GM12878 (cell line): ENCODE measurements at regions not wholly inside any gene's neighbourhood (a gene's known extent, or its start where the extent isn't known, plus 50 kb on each side); places are given as distances from the start of the nearest gene placed in this dataset.

Experiments
- ATAC-seq: fragments of 200-7000 bp; cut with Tn5 transposase; 3 replicates; pipeline ENCODE4 v1.9.1; 2020; ENCODE audit warnings: mild to moderate bottlenecking, moderate library complexity
- BruUV-seq: library from RNA; stranded (reverse); fragments of 400-500 nt; replicated peaks from 2 replicates; lab custom pipeline; 2021; lab: Mats Ljungman, UMichigan
- CTCF ChIA-PET: fragments of 300-600 bp; sonication (Branson Sonifier 250); formaldehyde crosslinking; extraction: SDS; loops from one replicate; lab custom pipeline; 2021; ENCODE audit warnings: inconsistent platforms; lab: Yijun Ruan, JAX
- POLR2A ChIA-PET: fragments of 350-600 bp; formaldehyde crosslinking; extraction: SDS; loops from one replicate; lab custom pipeline; 2021; ENCODE audit warnings: inconsistent platforms; lab: Charles Lee
- RAD21 ChIA-PET: fragments of 300-600 bp; sonication (Branson Sonifier 250); formaldehyde crosslinking; loops from one replicate; lab custom pipeline; 2023; ENCODE audit warnings: antibody characterized with exemption; ENCODE audit not compliant: unreplicated experiment; lab: Charles Lee
- SMC1A ChIA-PET: fragments of 300-600 bp; sonication (Branson Sonifier 250); formaldehyde crosslinking; loops from one replicate; lab custom pipeline; 2023; ENCODE audit not compliant: unreplicated experiment, uncharacterized antibody; lab: Charles Lee
- DNase-seq: peaks from one replicate; pipeline ENCODE4 v3.0.0-alpha.2; 2011; ENCODE audit warnings: low read depth, low spot score
- FAIRE-seq: peaks from 3 replicates; lab custom pipeline; 2011; peaks lifted over from hg19 to GRCh38; lab: Jason Lieb, UNC
- H2AFZ ChIP-seq: 2 replicates; pipeline ENCODE4 v1.6.0; 2011; ENCODE audit warnings: low read depth, low read length, control low read depth; ENCODE audit not compliant: control insufficient read depth
- H3K27ac ChIP-seq: 2 replicates; pipeline ENCODE4 v1.5.1; 2011; ENCODE audit warnings: control low read depth; ENCODE audit not compliant: control insufficient read depth, insufficient read depth
- H3K27me3 ChIP-seq, 2 experiments: replicated peaks in 1 of 2; 2 replicates each; pipeline versions ENCODE4 v1.6.0 to v1.6.1; 2011; ENCODE audit warnings: low read length in 1 of 2; ENCODE audit not compliant: control insufficient read depth in 2 of 2, insufficient read depth in 2 of 2
- H3K36me3 ChIP-seq, 2 experiments: 2 replicates each; pipeline ENCODE4 v1.5.1; 2011; ENCODE audit warnings: low read length in 1 of 2; ENCODE audit not compliant: control insufficient read depth in 2 of 2, insufficient read depth in 2 of 2
- H3K4me1 ChIP-seq: 2 replicates; pipeline ENCODE4 v1.6.1; 2011; ENCODE audit warnings: mild to moderate bottlenecking, low read length, moderate library complexity, mixed read lengths; ENCODE audit not compliant: control insufficient read depth, insufficient read depth
- H3K4me2 ChIP-seq: 2 replicates; pipeline ENCODE4 v1.6.0; 2011; ENCODE audit warnings: control low read depth; ENCODE audit not compliant: control insufficient read depth, insufficient read depth
- H3K4me3 ChIP-seq: fragments of 200-600 bp; sonication (generic); 2 replicates; pipeline ENCODE4 v1.5.1; 2016
- H3K79me2 ChIP-seq: 2 replicates; pipeline ENCODE4 v1.6.0; 2011; ENCODE audit warnings: low read length; ENCODE audit not compliant: control insufficient read depth, insufficient read depth
- H3K9ac ChIP-seq: 2 replicates; pipeline ENCODE4 v1.8.0; 2011; ENCODE audit warnings: low read length, control low read depth, mixed read lengths; ENCODE audit not compliant: control insufficient read depth, insufficient read depth
- H3K9me3 ChIP-seq: replicated peaks from 3 replicates; pipeline ENCODE4 v1.5.1; 2011; ENCODE audit warnings: mild to moderate bottlenecking, low read length; ENCODE audit not compliant: control insufficient read depth, insufficient read depth
- H4K20me1 ChIP-seq: 2 replicates; pipeline ENCODE4 v1.6.0; 2011; ENCODE audit not compliant: control insufficient read depth, insufficient read depth
- GATAD2B ChIP-seq: fragments of 450-650 bp; conservative IDR thresholded peaks from 2 replicates; pipeline ENCODE4 v1.6.1; 2017; ENCODE audit warnings: low read depth, mild to moderate bottlenecking, moderate library complexity
- POLR2A ChIP-seq: IDR thresholded peaks from 2 replicates; pipeline ENCODE4 v1.6.1; 2011; ENCODE audit warnings: low read depth, mild to moderate bottlenecking, low read length
- PRDM15 ChIP-seq: fragments of 450-650 bp; formaldehyde crosslinking; IDR thresholded peaks from 2 replicates; pipeline ENCODE4 v1.4.0; 2020; ENCODE audit warnings: mild to moderate bottlenecking, moderate library complexity
- SMAD1 ChIP-seq: fragments of 450-650 bp; IDR thresholded peaks from 2 replicates; pipeline ENCODE4 v1.6.1; 2018; ENCODE audit warnings: mild to moderate bottlenecking, low read depth; ENCODE audit not compliant: partially characterized antibody
- ZBTB33 ChIP-seq: fragments of 450-650 bp; IDR thresholded peaks from 2 replicates; pipeline ENCODE4 v1.6.1; 2017; ENCODE audit warnings: mild to moderate bottlenecking
- WGBS: methylation state at CpG from one replicate; pipeline ENCODE4 v1.1.6; 2016; ENCODE audit warnings: low lambda C conversion rate; ENCODE audit not compliant: insufficient replicate concordance, insufficient coverage; ENCODE audit errors: missing lambda C conversion rate; 5-methylcytosine and 5-hydroxymethylcytosine counted together
- in situ Hi-C: fragments of 300-500 bp; cut with MboI; formaldehyde crosslinking; loops from 9 replicates; pipeline ENCODE4 v1.14.3; 2018; ENCODE audit warnings: mixed read lengths
- intact Hi-C: fragments of 100-400 bp; cut with micrococcal nuclease; formaldehyde crosslinking; loops from one replicate; pipeline ENCODE4 v1.14.2; 2022; ENCODE audit not compliant: unreplicated experiment
- TF ChIP-seq, protein P1 (sequence below): fragments of 450-650 bp; formaldehyde crosslinking; IDR thresholded peaks from 2 replicates; pipeline ENCODE4 v1.4.0; 2022; ENCODE audit warnings: mild to moderate bottlenecking, moderate library complexity
- TF ChIP-seq, protein P2 (sequence below): fragments of 450-650 bp; conservative IDR thresholded peaks from 2 replicates; pipeline ENCODE4 v1.6.1; 2017; ENCODE audit warnings: mild to moderate bottlenecking, moderate library complexity

- no peaks in the 10 kb centered on the region for H3K79me2 ChIP-seq
- no peak overlapping the region for H3K27ac ChIP-seq
- no peak overlapping the region for H2AFZ ChIP-seq
- H3K27me3 ChIP-seq = no peaks in the 10 kb centered on the region
- no peaks in the 10 kb centered on the region for H4K20me1 ChIP-seq
- CTCF ChIA-PET = no interaction called here
- RAD21 ChIA-PET = no interaction called here
- POLR2A ChIA-PET = no interaction called here
- H3K9ac ChIP-seq = no peak overlapping the region
- H3K4me2 ChIP-seq = no peak overlapping the region
- TF ChIP-seq GATAD2B (no peak), PRDM15 (CRISPR knock-in tag) (no peak), SMAD1 (no peak), POLR2A (no peak), ZBTB33 (no peak)
- TF ChIP-seq, protein P1, sequence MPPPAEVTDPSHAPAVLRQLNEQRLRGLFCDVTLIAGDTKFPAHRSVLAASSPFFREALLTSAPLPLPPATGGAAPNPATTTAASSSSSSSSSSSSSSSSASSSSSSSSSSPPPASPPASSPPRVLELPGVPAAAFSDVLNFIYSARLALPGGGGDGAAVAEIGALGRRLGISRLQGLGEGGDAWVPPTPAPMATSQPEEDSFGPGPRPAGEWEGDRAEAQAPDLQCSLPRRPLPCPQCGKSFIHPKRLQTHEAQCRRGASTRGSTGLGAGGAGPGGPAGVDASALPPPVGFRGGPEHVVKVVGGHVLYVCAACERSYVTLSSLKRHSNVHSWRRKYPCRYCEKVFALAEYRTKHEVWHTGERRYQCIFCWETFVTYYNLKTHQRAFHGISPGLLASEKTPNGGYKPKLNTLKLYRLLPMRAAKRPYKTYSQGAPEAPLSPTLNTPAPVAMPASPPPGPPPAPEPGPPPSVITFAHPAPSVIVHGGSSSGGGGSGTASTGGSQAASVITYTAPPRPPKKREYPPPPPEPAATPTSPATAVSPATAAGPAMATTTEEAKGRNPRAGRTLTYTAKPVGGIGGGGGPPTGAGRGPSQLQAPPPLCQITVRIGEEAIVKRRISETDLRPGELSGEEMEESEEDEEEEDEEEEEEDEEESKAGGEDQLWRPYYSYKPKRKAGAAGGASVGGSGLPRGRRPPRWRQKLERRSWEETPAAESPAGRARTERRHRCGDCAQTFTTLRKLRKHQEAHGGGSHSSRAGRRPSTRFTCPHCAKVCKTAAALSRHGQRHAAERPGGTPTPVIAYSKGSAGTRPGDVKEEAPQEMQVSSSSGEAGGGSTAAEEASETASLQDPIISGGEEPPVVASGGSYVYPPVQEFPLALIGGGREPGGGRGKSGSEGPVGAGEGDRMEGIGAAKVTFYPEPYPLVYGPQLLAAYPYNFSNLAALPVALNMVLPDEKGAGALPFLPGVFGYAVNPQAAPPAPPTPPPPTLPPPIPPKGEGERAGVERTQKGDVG (CRISPR knock-in tag) = no peak
- TF ChIP-seq, protein P2, sequence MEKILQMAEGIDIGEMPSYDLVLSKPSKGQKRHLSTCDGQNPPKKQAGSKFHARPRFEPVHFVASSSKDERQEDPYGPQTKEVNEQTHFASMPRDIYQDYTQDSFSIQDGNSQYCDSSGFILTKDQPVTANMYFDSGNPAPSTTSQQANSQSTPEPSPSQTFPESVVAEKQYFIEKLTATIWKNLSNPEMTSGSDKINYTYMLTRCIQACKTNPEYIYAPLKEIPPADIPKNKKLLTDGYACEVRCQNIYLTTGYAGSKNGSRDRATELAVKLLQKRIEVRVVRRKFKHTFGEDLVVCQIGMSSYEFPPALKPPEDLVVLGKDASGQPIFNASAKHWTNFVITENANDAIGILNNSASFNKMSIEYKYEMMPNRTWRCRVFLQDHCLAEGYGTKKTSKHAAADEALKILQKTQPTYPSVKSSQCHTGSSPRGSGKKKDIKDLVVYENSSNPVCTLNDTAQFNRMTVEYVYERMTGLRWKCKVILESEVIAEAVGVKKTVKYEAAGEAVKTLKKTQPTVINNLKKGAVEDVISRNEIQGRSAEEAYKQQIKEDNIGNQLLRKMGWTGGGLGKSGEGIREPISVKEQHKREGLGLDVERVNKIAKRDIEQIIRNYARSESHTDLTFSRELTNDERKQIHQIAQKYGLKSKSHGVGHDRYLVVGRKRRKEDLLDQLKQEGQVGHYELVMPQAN = no peak
- ATAC-seq (no peak), FAIRE-seq (no peak), DNase-seq (no peak)
- 0% methylated on average over 2 of the region's 2 CpGs for WGBS
- no peak overlapping the region for H3K4me3 ChIP-seq
- no peaks in the 10 kb centered on the region for H3K4me1 ChIP-seq
- intact Hi-C loops = no loop called here
- H3K36me3 ChIP-seq = no peaks in the 10 kb centered on the region
- SMC1A ChIA-PET = no interaction called here
- in situ Hi-C loops = no loop called here
- no TSS peak for BruUV-seq
- H3K9me3 ChIP-seq = no peaks in the 10 kb centered on the region
Observed at GRCh38 chrX:20594985-20595384, 328.3 kb upstream of the RPS6KA3 start.
